ENCODE measurements at regions not wholly inside any gene's neighbourhood (a gene's known extent, or its start where the extent isn't known, plus 50 kb on each side); places are given as distances from the start of the nearest gene placed in this dataset.

- no TSS peak for BruUV-seq (replicated peaks)
- Histone ChIP-seq H2BK120ac (ENCODE audit: low read depth, low read length) (no peak overlapping the region), H2BK5ac (ENCODE audit: low read depth, low read length, poor library complexity, severe bottlenecking) (no peak overlapping the region), H3K18ac (ENCODE audit: low read depth, low read length) (no peak overlapping the region), H2AK5ac (ENCODE audit: low read depth, low read length) (no peak overlapping the region), H4K5ac (ENCODE audit: low read depth, low read length) (no peak overlapping the region), H2BK20ac (ENCODE audit: low read depth, low read length) (no peak overlapping the region), H2BK15ac (ENCODE audit: low read depth, low read length) (no peak overlapping the region), H3K4me1 (ENCODE audit: control insufficient read depth, insufficient read depth, low read length) (no peaks in the 10 kb centered on the region), H3K4me3 (ENCODE audit: insufficient read depth, low read depth, low read length) (no peak overlapping the region), H3K27ac (ENCODE audit: insufficient read depth, low read length) (no peak overlapping the region), H2AFZ (replicated peaks; ENCODE audit: low read length, poor library complexity) (no peak overlapping the region), H3K56ac (ENCODE audit: extremely low read depth, insufficient read depth, low read length) (no peak overlapping the region), H4K8ac (ENCODE audit: low read depth in 2 of 2, low read length in 2 of 2) (no peak overlapping the region), H3K14ac (replicated peaks; ENCODE audit: low read depth, low read length) (no peak overlapping the region), H3K9me1 (ENCODE audit: insufficient read depth, low read length) (no peaks in the 10 kb centered on the region), H3K36me3 (ENCODE audit: control insufficient read depth, insufficient read depth, low read length) (no peaks in the 10 kb centered on the region), H3K4ac (ENCODE audit: low read depth, low read length) (no peak overlapping the region), H2AK9ac (replicated peaks; ENCODE audit: low read depth, low read length, poor library complexity) (no peak overlapping the region), H3K23ac (ENCODE audit: low read depth, low read length) (no peak overlapping the region), H3K9me3 (ENCODE audit: control insufficient read depth, insufficient read depth, low read length) (no peaks in the 10 kb centered on the region), H3K4me2 (ENCODE audit: low read depth, low read length) (no peak overlapping the region), H3K9ac (ENCODE audit: low read depth, low read length) (no peak overlapping the region), H4K91ac (ENCODE audit: insufficient read depth, low read depth, low read length) (no peak overlapping the region), H3K79me1 (ENCODE audit: low read depth in 1 of 2, low read length in 2 of 2) (no peaks in the 10 kb centered on the region), H3K27me3 (ENCODE audit: control insufficient read depth, insufficient read depth, low read length) (no peaks in the 10 kb centered on the region), H4K20me1 (ENCODE audit: insufficient read depth, low read length) (no peaks in the 10 kb centered on the region)
- dilution Hi-C loops (cut with HindIII; ENCODE audit: low sequenced_read_pairs, unreplicated experiment) = no loop called here
- in situ Hi-C loops (cut with MboI; ENCODE audit: low sequenced_read_pairs) = no loop called here
- ChIA-PET POLR2A (ENCODE audit: unreplicated experiment) (no interaction called here), CTCF (no interaction called here)
- intact Hi-C loops (cut with micrococcal nuclease) = no loop called here
- 57% methylated on average over 7 of the region's 28 CpGs; no CpG with 5 or more reads in 1 of the 2 experiments for WGBS, 2 experiments (ENCODE audit: extremely low coverage in 2 of 2, insufficient read length in 1 of 2)
- ATAC-seq (ENCODE audit: low read depth) = no peak
- TF ChIP-seq NFE2L2 (IDR thresholded peaks at IDR 0.05; ENCODE audit: low read depth, low read length) (no peak), CEBPB (IDR thresholded peaks at IDR 0.05; ENCODE audit: low read depth, low read length) (no peak), FOS (IDR thresholded peaks at IDR 0.05; ENCODE audit: low read depth, low read length) (no peak)
- no peak for DNase-seq
Observed at GRCh38 chr16:55033225-55034156, 102.8 kb downstream of the IRX5 start.

All from IMR-90 (cell line).